GM12874 (cell line): ENCODE measurements at regions not wholly inside any gene's neighbourhood (a gene's known extent, or its start where the extent isn't known, plus 50 kb on each side); places are given as distances from the start of the nearest gene placed in this dataset.

ENCODE experiments used
- CTCF ChIP-seq: IDR thresholded peaks from 2 replicates; pipeline ENCODE4 v1.5.1; 2011; ENCODE audit warnings: low read depth, mild to moderate bottlenecking, control low read depth, low read length, moderate library complexity; ENCODE audit not compliant: insufficient read depth

- TF ChIP-seq CTCF = no peak
Measured at GRCh38 chr4:160819791-160820190, 1344.0 kb downstream of the FSTL5 start.

GRCh38 chr4:160824481-160824880 lies 1339.3 kb downstream of the FSTL5 start:
- no peak for TF ChIP-seq CTCF

DNA sequence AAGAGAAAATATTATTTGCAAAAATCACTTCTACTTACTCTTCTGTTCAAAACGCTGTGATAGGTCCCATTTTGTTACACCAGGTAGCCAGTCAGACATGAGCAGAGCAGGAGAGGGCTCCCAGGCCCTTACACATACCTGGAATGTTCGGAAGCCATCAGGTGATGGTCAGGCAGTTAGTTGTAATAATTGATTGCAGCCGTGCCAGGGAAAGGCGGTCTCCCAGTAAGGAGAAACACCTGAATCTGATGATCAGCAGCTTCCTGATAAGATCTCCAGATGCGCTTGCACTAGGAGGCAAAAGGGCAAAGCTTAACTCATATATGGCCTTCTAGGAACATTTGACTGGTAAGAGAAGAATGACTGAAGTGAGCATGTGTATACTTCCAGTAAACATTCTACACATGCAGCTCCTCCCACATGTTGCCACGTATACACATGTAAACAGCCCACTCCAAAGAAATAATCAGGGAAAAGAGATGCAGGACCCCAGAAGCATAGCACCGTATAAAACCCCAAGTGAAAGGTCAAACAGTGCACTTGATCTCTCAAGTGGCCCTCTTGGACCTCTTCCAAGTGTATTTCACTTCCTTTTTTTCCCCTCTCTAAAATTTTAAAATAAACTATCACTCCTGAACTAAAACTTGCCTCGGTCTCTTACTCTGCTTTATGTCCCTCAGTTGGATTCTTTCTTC lies 1338.0 kb downstream of the FSTL5 start:
- TF ChIP-seq CTCF = no peak

- TF ChIP-seq CTCF = no peak
Measured at GRCh38 chr4:160826339-160826679, 1337.5 kb downstream of the FSTL5 start.

DNA sequence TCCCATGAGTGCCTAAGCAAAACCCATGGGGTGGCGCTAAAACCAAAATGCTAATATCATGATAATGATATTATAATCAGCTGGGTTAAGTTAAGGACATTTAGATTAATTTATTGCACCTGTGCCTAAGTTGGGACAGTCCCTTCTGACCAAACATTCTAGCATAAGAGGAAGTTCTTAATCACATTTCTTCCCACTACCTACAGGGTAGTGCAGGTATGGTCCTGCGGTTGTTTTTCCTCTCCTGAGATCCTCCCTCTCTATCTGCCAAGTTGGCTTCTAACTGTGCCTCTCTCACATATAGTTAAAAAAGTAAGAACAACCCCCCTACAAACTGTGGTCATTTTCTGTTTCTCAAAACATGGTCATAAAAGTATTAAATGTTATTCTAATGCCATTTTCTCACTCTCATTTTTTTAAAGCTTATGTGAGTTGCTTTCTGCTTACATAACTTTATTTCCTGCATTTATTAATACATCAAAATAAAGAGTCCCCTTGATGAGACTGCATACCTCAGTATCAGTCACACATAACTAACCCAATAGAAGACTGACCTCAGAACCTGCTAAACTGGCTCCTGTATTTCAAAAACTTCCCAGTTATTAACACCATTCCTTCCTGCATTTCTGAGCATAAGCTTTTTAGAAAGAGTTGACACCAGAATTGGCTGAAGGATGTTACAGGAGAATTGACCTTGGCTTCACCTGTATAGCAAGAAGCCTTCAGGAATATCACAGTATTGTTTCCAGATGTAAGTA lies 1332.5 kb downstream of the FSTL5 start:
- no peak for TF ChIP-seq CTCF

DNA sequence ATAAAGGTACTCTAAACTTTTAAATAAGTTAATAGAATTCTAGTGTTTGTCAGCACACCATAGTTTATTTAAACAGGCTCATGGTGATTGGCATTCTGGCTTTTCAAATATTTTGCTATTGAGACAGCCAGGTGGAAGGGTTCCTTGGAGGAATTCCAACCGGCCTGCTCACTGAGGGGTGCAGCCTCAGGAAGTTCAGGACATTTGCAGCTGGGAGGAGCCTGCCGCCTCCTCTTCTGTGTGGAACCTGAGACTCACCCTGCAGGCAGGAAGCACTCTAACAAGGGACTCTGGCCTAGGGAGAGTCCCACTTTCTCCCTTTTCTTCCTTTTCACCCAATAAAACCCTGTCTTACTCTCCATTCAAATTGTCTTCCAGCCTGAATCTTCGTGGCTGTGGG lies 1328.0 kb downstream of the FSTL5 start:
- TF ChIP-seq CTCF = no peak

GRCh38 chr4:160836431-160836830 lies 1327.4 kb downstream of the FSTL5 start:
- no peak for TF ChIP-seq CTCF
